ENCODE measurements at regions not wholly inside any gene's neighbourhood (a gene's known extent, or its start where the extent isn't known, plus 50 kb on each side); places are given as distances from the start of the nearest gene placed in this dataset.

DNA sequence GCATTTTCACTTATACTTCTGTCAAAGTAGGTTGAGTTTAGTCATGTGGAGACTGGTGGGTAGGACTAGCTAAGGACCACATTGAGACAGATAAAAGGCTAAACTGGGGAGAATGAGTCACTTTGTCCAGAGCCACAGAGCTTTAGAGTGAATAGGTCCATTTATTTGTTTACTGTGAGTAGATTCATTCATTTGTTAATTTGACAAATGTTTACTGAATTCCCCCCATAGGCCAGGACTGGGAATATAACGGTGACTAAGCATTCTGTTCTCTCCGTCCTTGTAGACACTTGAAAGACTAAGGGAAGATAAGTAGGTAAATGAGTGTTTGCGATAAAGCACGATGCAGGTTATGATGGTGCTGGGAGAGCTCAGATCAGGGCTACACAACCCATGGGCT, 699.7 kb upstream of the ID4 start:
- DNase-seq: no peak
- ChIA-PET CTCF (no interaction called here), POLR2A (no interaction called here)

More for the DNA sequence above, 699.7 kb upstream of the ID4 start:
- H4K20me1 ChIP-seq (ENCODE audit: insufficient read depth): no peaks in the 10 kb centered on the region
- TF ChIP-seq GABPA (IDR thresholded peaks at IDR 0.05; ENCODE audit: low read depth) (no peak), PBX3 (IDR thresholded peaks at IDR 0.05) (no peak), USF1 (IDR thresholded peaks at IDR 0.05; ENCODE audit: borderline replicate concordance, low read depth) (no peak), CTCF (IDR thresholded peaks at IDR 0.05) (no peak), POLR2AphosphoS5 (IDR thresholded peaks at IDR 0.05; ENCODE audit: low read depth, low read length) (no peak), SMC3 (IDR thresholded peaks at IDR 0.05; ENCODE audit: low read depth, low read length) (no peak), MXI1 (IDR thresholded peaks at IDR 0.05; ENCODE audit: low read depth, low read length) (no peak), EP300 (IDR thresholded peaks at IDR 0.05; ENCODE audit: borderline replicate concordance in 1 of 2, low read depth in 1 of 2, low read length in 1 of 2) (no peak), RXRA (IDR thresholded peaks at IDR 0.05; ENCODE audit: borderline replicate concordance, low read depth) (no peak), TCF12 (IDR thresholded peaks at IDR 0.05) (no peak), YY1 (IDR thresholded peaks at IDR 0.05; ENCODE audit: low read depth) (no peak), RCOR1 (IDR thresholded peaks at IDR 0.05; ENCODE audit: low read length) (no peak), MAX (IDR thresholded peaks at IDR 0.05; ENCODE audit: low read depth) (no peak), EZH2phosphoT487 (IDR thresholded peaks at IDR 0.05; ENCODE audit: borderline replicate concordance, low read depth) (no peak), JUND (IDR thresholded peaks at IDR 0.05) (no peak), RAD21 (IDR thresholded peaks at IDR 0.05; ENCODE audit: low read length) (no peak), CHD2 (IDR thresholded peaks at IDR 0.05; ENCODE audit: low read length, partially characterized antibody) (no peak)
- TF ChIP-seq, protein P1, sequence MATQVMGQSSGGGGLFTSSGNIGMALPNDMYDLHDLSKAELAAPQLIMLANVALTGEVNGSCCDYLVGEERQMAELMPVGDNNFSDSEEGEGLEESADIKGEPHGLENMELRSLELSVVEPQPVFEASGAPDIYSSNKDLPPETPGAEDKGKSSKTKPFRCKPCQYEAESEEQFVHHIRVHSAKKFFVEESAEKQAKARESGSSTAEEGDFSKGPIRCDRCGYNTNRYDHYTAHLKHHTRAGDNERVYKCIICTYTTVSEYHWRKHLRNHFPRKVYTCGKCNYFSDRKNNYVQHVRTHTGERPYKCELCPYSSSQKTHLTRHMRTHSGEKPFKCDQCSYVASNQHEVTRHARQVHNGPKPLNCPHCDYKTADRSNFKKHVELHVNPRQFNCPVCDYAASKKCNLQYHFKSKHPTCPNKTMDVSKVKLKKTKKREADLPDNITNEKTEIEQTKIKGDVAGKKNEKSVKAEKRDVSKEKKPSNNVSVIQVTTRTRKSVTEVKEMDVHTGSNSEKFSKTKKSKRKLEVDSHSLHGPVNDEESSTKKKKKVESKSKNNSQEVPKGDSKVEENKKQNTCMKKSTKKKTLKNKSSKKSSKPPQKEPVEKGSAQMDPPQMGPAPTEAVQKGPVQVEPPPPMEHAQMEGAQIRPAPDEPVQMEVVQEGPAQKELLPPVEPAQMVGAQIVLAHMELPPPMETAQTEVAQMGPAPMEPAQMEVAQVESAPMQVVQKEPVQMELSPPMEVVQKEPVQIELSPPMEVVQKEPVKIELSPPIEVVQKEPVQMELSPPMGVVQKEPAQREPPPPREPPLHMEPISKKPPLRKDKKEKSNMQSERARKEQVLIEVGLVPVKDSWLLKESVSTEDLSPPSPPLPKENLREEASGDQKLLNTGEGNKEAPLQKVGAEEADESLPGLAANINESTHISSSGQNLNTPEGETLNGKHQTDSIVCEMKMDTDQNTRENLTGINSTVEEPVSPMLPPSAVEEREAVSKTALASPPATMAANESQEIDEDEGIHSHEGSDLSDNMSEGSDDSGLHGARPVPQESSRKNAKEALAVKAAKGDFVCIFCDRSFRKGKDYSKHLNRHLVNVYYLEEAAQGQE (IDR thresholded peaks at IDR 0.05; ENCODE audit: low read depth, low read length): no peak
- TF ChIP-seq, protein P2, sequence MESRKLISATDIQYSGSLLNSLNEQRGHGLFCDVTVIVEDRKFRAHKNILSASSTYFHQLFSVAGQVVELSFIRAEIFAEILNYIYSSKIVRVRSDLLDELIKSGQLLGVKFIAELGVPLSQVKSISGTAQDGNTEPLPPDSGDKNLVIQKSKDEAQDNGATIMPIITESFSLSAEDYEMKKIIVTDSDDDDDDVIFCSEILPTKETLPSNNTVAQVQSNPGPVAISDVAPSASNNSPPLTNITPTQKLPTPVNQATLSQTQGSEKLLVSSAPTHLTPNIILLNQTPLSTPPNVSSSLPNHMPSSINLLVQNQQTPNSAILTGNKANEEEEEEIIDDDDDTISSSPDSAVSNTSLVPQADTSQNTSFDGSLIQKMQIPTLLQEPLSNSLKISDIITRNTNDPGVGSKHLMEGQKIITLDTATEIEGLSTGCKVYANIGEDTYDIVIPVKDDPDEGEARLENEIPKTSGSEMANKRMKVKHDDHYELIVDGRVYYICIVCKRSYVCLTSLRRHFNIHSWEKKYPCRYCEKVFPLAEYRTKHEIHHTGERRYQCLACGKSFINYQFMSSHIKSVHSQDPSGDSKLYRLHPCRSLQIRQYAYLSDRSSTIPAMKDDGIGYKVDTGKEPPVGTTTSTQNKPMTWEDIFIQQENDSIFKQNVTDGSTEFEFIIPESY (IDR thresholded peaks at IDR 0.05; ENCODE audit: borderline replicate concordance, low read depth): no peak
- TF ChIP-seq, protein P3, sequence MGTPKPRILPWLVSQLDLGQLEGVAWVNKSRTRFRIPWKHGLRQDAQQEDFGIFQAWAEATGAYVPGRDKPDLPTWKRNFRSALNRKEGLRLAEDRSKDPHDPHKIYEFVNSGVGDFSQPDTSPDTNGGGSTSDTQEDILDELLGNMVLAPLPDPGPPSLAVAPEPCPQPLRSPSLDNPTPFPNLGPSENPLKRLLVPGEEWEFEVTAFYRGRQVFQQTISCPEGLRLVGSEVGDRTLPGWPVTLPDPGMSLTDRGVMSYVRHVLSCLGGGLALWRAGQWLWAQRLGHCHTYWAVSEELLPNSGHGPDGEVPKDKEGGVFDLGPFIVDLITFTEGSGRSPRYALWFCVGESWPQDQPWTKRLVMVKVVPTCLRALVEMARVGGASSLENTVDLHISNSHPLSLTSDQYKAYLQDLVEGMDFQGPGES (IDR thresholded peaks at IDR 0.05; ENCODE audit: low read depth, low read length): no peak
- H3K4me1 ChIP-seq (ENCODE audit: control insufficient read depth in 1 of 2, insufficient read depth in 2 of 2, low read depth in 1 of 2, low read length in 1 of 2): no peaks in the 10 kb centered on the region
- H3K27me3 ChIP-seq (ENCODE audit: insufficient read depth): no peaks in the 10 kb centered on the region
- H3K9me2 ChIP-seq: no peaks in the 10 kb centered on the region
- no peaks in the 10 kb centered on the region for H3K9me3 ChIP-seq
- H3K36me3 ChIP-seq (replicated peaks in 1 of 2; ENCODE audit: control insufficient read depth in 1 of 2, insufficient read depth in 2 of 2, low read length in 1 of 2): no peaks in the 10 kb centered on the region
- WGBS (ENCODE audit: low lambda C conversion rate): 20% methylated on average over 4 of the region's 4 CpGs
- H3K27ac ChIP-seq (ENCODE audit: low read depth in 2 of 2, low read length in 1 of 2): no peak overlapping the region
- H3F3A ChIP-seq (replicated peaks; ENCODE audit: insufficient read depth): no peaks in the 10 kb centered on the region
- no peak overlapping the region for H2AFZ ChIP-seq (ENCODE audit: low read depth)
- no peak overlapping the region for H3K9ac ChIP-seq
- H3K4me3 ChIP-seq (ENCODE audit: low read depth in 2 of 2, low read length in 1 of 2): no peak overlapping the region
- H3K4me2 ChIP-seq: no peak overlapping the region
- H3K79me2 ChIP-seq (ENCODE audit: insufficient read depth): no peaks in the 10 kb centered on the region
